ENCODE measurements at regions not wholly inside any gene's neighbourhood (a gene's known extent, or its start where the extent isn't known, plus 50 kb on each side); places are given as distances from the start of the nearest gene placed in this dataset.
"Not testable (repeated sequence)": the region's sequence is repeated elsewhere in the genome, so short reads cannot be mapped to it uniquely, and the experiment has no call there.

GRCh38 chr5:63011158-63011557 lies 432.5 kb downstream of the LRRC70 start:
- no peak overlapping the region for H3K9ac ChIP-seq (ENCODE audit: low read depth in 2 of 2, low read length in 2 of 2)
- no peaks in the 10 kb centered on the region for H3K27me3 ChIP-seq
- no peak for DNase-seq
- no peaks in the 10 kb centered on the region for H3K4me1 ChIP-seq
- intact Hi-C loops (cut with DNase I) = no loop called here
- H3K27ac ChIP-seq = no peak overlapping the region
- no peak overlapping the region for H3K4me3 ChIP-seq
- no peaks in the 10 kb centered on the region for H3K36me3 ChIP-seq
- TF ChIP-seq CTCF (IDR thresholded peaks at IDR 0.05) = no peak
- no peaks in the 10 kb centered on the region for H3K9me3 ChIP-seq

- no peaks in the 10 kb centered on the region for H3K9me3 ChIP-seq
- H3K27ac ChIP-seq = no peak overlapping the region
- no peak overlapping the region for H3K4me3 ChIP-seq
- no peaks in the 10 kb centered on the region for H3K36me3 ChIP-seq
- TF ChIP-seq CTCF (IDR thresholded peaks at IDR 0.05) = no peak
- no peak for DNase-seq
- intact Hi-C loops (cut with DNase I) = no loop called here
- no peaks in the 10 kb centered on the region for H3K27me3 ChIP-seq
- no peaks in the 10 kb centered on the region for H3K4me1 ChIP-seq
- no peak overlapping the region for H3K9ac ChIP-seq (ENCODE audit: low read depth in 2 of 2, low read length in 2 of 2)
Observed at GRCh38 chr5:63008195-63008594, 429.6 kb downstream of the LRRC70 start.

GRCh38 chr5:62994842-62995241 lies 416.2 kb downstream of the LRRC70 start:
- H3K36me3 ChIP-seq; intact Hi-C loops (cut with DNase I); H3K9ac ChIP-seq (ENCODE audit: low read depth in 2 of 2, low read length in 2 of 2); H3K4me1 ChIP-seq; DNase-seq; H3K4me3 ChIP-seq; H3K27ac ChIP-seq; H3K9me3 ChIP-seq; H3K27me3 ChIP-seq: not testable (repeated sequence)

- no peak for DNase-seq
- TF ChIP-seq CTCF (IDR thresholded peaks at IDR 0.05) = no peak
- H3K9me3 ChIP-seq = no peaks in the 10 kb centered on the region
- intact Hi-C loops (cut with DNase I) = no loop called here
- no peak overlapping the region for H3K27ac ChIP-seq
- no peaks in the 10 kb centered on the region for H3K36me3 ChIP-seq
- no peak overlapping the region for H3K9ac ChIP-seq (ENCODE audit: low read depth in 2 of 2, low read length in 2 of 2)
- no peak overlapping the region for H3K4me3 ChIP-seq
- no peaks in the 10 kb centered on the region for H3K27me3 ChIP-seq
- H3K4me1 ChIP-seq = no peaks in the 10 kb centered on the region
Observed at GRCh38 chr5:62985749-62986148, 407.1 kb downstream of the LRRC70 start.

- DNase-seq = no peak
- no peak overlapping the region for H3K9ac ChIP-seq (ENCODE audit: low read depth in 2 of 2, low read length in 2 of 2)
- no peaks in the 10 kb centered on the region for H3K27me3 ChIP-seq
- no peak overlapping the region for H3K27ac ChIP-seq
- no peaks in the 10 kb centered on the region for H3K9me3 ChIP-seq
- no peaks in the 10 kb centered on the region for H3K4me1 ChIP-seq
- no peak for TF ChIP-seq CTCF (IDR thresholded peaks at IDR 0.05)
- no peaks in the 10 kb centered on the region for H3K36me3 ChIP-seq
- intact Hi-C loops (cut with DNase I) = no loop called here
- no peak overlapping the region for H3K4me3 ChIP-seq
Observed at GRCh38 chr5:62982348-62982747, 403.7 kb downstream of the LRRC70 start.

GRCh38 chr5:62980884-62981283 lies 402.3 kb downstream of the LRRC70 start:
- H3K9ac ChIP-seq (ENCODE audit: low read depth in 2 of 2, low read length in 2 of 2) = no peak overlapping the region
- no peaks in the 10 kb centered on the region for H3K4me1 ChIP-seq
- H3K9me3 ChIP-seq = no peaks in the 10 kb centered on the region
- TF ChIP-seq CTCF (IDR thresholded peaks at IDR 0.05) = no peak
- H3K36me3 ChIP-seq = no peaks in the 10 kb centered on the region
- no peaks in the 10 kb centered on the region for H3K27me3 ChIP-seq
- no peak for DNase-seq
- no peak overlapping the region for H3K27ac ChIP-seq
- H3K4me3 ChIP-seq = no peak overlapping the region
- intact Hi-C loops (cut with DNase I) = no loop called here

Data from colonic mucosa (tissue), 4 donors.